Renal cortex interstitium (tissue), 11 donors: ENCODE measurements at regions not wholly inside any gene's neighbourhood (a gene's known extent, or its start where the extent isn't known, plus 50 kb on each side); places are given as distances from the start of the nearest gene placed in this dataset.

Source experiments
- DNase-seq, 11 donors: peaks; one replicate each; pipeline ENCODE4 v3.0.0-alpha.2; 2013; ENCODE audit warnings: low read depth in 9 of 11, low spot score in 4 of 11; ENCODE audit errors: extremely low read depth in 1 of 11

DNA sequence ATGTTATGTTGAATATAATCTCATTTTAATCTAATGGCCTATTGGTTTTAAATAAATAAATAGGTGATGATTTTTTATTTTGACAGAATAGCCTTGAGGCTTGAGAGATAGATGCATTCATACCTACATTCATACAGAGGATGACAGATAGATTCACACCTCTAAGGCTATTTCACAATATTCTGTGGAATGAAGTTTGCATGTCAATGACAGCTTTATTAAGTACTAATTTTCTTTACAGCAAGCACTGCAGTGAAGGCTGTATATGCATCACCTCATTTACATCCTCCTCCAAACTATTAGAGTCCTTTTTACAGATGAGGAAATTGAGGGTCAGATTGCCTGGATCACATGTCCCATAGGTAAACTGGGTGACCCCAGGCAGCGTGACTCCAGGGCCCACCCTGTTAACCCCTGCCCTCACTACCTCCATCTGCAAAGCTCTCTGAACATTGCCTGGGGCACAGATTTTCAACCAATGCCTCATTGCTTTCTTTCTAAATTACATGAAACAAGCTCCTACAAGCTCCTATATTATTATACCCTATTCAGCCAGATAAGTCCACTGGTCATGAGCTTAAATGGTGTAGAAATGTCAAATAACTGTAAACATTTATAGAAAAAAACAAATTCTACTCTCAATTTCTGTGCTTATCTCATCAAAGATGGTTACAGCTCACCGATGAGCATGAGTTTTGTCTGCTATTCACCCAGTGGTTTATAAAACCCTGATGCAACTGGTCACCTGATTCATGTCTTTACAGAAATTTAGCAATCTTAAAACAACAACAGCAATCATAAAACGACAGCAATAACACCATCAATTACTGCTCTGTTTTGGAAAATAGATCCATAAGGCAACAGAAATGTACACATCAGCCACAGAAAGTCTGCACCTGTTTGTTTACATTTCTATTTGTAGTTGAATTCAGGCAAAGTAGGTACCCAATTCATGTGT lies 338.0 kb downstream of the NSG2 start:
- DNase-seq: no peak

DNA sequence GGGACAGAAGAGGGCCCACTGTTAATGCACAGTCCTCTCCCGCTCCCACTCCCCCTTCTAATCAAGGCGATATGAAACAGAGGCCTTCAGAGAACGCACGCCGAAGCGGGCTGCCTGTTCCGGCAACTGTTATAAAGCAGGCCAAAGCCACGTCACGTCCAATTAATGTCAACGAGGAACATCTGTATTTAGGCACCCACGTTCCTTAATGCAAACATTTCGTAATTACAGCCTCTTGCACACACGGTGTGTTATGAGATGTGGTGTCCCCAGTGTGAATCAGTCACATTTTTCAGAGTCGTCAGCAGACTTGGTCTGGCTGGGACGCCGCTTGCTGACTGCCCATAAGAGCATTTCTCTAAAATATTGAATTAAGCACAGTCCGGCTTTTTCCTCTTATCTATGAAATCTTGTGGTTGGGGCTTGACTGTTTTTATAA lies 339.0 kb downstream of the NSG2 start:
- DNase-seq: peak in 8 of 11 donors; percentile 1 to 26 (median 9)

DNA sequence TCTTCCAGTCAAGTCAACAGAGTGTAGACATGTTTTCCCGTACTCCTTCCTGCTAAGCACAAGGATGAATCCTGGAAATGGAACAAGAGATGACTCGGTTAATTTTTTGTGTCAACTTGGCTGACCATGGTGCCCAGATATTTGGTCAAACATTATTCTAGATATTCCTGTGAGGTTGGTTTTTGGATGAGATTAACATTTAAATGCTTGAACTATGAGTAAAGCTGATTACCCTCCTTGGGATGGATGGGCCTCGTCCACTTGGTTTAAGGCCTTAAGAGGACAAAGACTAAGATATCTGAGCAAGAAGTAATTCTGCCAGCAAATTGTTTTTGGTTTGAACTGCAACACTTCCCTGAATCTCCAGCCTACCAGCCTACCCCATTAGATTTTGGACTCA lies 338.1 kb upstream of the MSX2 start:
- no peak for DNase-seq

DNA sequence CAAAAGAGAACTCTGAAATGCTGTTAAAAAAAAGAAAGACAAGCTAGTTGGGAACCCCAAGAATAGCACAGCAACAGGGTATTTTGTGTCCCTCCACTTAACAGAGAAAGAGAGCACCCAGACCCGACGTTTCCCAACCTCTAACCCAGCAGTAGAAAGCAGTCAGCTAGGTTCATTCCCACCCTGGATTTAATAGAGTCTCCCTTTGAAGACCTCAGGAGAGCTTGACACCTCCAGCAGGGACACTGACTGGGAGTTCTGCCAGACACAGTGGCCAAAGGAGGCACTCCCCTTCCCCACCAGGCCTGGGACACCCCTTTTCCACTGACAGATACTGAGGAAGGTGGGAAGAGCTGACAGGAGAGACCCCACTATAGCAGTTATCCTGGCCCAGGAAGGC lies 337.5 kb upstream of the MSX2 start:
- no peak for DNase-seq

DNA sequence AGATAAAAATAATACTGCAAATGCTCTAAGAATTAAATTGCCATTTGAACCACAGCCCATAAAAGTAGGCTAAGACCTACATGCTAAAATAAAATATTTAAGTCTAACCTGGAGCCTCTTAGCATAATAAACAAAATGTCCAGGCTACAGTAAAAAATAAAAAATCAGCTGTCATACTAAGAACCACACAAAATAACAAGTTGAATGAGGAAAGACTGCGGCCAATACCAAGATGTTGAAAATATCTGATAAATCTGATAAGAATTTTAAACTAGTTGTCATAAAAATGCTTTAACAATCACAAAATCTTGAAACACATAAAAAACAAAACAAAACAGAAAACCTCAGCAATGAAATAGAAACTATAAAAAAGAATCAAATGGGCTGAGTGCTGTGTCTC lies 336.9 kb upstream of the MSX2 start:
- DNase-seq: no peak

DNA sequence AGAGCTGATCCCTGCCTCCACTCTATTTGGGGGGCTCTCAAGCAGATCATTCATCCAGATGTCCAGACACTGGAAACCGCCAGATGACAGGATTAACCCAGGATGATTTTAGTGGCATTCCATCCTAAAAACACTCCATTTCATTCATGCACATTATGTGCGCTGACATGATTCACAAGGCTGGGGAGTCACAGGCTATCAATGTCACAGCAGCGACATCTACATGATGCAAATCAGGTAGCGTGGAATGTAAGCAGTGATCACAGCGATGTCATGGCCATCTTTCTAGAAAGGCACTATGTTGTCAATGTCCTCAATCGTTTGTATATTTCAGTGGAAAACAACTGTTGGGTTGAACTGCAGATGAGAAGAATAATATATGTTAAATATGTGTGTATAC lies 331.5 kb upstream of the MSX2 start:
- DNase-seq: no peak

DNA sequence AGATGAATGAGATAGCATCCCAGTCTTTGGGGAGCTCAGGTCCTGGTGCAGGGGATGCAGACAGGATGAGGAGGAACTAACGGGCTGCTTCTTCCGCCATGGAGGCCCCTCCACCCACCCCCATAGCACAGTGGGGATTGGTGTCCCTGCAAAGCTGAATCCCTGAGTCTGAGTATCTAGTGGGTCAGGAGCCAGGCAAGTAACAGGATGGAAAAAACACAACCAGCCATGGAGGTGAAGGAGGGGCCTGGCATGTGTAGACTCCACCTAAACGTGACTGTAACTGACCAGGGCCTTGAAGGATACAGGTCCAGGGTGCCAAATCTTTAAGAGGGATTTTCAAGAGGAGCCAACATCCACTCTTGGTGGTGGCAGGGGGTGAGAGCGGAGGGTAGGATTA lies 327.8 kb upstream of the MSX2 start:
- no peak for DNase-seq

DNA sequence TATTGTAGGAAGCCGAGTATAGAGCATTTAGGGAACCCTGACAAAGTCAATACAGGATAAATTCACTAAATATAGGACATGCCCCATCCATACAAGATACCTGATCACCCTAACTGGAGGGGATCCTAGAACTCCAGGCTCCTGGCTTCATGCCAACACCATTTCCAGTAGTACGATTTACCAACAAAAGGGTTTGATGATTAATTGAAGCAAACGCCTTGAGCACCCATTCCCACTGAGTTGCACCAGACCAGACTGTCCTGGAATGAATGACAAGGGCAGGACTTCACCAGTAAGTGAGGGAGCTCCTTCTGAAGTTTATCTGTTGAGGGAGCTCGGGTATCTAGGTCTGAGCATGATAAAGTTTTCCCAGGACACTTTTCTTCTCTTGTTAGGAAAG lies 327.2 kb upstream of the MSX2 start:
- no peak for DNase-seq

DNA sequence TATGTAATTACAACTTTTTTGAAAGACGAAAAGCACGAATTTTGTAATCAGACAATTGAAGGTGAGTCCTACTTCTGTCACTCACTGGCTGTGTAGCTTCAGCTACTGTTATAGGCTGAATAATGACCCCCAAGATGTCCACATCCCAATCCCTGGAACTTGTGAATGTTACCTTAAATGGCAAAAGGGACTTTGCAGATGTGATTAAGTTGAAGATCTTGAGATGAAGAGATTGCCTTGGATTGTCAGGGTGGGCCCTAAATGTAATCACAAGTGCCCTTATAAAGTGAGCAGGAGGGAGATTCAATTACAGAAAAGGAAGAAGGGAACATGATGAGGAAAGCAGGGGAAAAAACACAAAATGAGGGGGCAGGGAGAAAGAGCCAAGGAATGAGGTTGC lies 326.2 kb upstream of the MSX2 start:
- DNase-seq: no peak

DNA sequence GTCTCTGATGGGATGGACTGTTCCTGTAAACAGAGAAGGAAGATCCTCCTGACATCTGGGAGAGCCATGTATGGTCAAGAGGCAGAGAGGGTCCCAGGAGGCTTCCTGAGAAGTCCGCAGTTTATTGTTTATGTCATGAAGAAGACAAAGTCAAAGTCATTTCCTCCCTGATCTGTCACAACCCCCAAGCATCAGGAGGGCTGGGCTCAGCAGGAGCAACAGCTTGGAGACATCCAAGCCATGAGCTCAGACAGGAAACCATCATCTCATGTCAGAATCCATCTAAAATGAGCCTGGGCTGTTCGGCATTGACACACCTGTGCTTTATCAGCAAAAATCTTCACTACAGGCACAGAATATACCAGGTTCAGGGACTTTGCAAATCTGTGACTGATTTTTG lies 325.0 kb upstream of the MSX2 start:
- DNase-seq: no peak

DNA sequence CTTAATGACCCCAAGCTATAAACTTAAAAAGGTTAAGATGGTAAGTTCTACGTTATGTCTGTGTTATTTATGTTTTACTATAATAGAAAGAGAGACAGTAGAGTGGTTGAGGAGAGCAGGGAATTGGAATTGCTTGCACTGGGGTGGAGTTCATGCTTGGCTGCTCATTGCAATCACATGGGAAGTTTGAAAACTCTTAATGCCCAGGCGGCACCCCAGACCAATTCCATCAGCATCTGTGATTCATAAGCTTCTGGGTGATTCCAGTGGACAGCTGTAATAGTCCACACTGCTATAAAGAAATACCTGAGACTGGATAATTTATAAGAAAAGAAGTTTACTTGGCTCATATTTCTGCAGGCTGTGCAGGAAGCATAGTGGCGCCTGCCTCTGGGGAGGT lies 323.9 kb upstream of the MSX2 start:
- DNase-seq: no peak

DNA sequence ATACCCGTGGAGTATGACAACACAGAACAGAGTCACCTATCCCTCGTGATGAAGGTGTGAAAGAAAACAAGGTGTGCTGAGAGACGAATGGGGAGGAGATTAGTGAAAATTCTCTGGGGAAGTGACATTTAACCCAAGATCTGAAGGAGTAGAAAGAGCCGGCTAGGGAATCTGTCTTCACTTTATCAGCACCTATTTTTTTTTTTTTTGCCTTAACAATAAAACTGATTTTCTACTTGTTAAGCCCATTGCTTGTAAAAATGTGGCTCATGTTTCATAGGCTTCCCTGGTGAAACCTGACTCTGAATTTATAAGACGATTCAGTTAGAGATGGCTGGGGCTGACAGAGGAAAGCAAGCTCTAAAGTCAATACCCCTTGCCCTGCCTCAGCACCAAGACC lies 322.6 kb upstream of the MSX2 start:
- DNase-seq: no peak

DNA sequence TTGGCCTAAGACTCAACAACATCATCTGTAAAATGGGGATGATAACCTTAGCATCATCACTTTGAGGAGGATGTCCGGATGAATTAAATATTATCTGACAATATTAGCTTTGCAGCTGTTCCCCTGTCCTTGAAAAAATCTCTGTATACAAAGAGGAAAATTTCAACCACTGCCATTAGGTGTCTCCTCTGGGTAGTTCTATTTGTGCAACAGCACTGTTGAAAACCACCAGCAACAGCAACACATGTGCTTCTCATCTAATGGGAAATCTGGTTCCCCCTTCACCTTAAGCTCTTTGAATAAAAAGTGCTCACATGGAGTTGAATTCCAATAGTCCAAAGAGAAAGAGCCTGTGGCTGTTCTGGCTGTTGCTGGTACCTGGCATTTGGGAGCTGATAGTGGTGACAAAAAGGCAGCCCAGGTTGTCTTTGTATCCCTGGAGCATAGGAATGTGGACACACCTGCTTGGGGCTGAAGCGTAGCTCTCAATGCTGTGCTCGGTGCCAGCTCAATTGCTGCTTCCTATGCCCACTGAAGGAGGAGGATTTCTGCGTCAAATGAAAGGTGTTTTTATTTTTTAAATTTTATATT lies 322.1 kb upstream of the MSX2 start:
- no peak for DNase-seq

DNA sequence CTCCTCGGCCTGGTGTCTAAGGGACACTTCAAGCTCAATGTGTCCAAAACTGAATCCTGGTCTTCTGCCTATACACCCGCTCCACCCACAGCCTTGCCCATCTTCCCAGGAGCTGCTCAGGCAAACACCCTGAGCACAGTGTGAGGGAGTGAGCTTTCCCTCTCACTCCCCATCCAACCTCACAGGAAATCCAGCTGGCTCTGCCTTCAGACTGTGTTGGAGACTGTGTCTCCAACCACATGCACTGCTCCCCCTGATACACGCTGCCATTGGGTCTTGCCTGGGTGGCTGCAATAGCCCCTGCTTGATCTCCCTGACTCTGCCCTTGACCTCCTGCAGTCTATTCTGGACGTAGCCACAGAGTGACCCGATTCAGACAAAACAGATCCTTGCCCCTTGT lies 319.5 kb upstream of the MSX2 start:
- no peak for DNase-seq

DNA sequence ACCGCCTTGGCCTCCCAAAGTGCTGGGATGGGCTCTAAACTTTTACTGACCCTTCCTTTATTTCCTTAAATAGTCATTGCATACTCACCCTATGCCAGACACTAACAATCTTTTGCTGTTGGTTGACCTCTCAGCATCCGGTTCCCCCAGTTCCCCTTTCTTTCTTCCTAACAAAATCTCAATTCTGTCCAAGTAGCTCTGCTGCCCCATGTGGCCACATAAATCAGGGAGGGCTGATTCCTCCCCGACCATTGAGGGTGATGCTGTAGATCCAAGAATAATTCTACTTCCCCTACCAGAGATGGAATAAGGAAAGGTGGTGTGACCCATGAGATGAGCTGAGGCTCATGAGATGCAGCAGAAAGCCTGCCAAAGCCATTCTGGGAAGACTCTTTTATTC lies 315.3 kb upstream of the MSX2 start:
- DNase-seq: no peak

DNA sequence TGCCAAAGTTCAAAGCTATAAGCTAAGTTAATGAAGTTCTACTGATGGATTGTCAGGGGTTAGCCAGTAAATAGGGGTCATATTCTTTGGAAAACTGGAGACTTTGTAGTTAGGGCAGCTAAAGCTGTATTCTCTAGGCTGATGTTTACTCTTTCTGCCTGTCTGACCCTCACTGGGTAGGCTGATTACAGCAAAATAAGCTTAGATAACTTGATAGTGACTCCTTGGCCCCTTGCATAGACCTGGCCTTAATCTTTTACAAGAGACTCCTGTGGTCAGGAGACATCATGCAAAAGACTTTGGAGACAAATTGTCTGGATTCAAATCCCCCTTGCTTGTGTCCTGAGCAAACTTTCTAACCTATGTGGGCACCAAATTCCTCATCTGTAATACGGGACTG lies 314.4 kb upstream of the MSX2 start:
- DNase-seq: no peak

DNA sequence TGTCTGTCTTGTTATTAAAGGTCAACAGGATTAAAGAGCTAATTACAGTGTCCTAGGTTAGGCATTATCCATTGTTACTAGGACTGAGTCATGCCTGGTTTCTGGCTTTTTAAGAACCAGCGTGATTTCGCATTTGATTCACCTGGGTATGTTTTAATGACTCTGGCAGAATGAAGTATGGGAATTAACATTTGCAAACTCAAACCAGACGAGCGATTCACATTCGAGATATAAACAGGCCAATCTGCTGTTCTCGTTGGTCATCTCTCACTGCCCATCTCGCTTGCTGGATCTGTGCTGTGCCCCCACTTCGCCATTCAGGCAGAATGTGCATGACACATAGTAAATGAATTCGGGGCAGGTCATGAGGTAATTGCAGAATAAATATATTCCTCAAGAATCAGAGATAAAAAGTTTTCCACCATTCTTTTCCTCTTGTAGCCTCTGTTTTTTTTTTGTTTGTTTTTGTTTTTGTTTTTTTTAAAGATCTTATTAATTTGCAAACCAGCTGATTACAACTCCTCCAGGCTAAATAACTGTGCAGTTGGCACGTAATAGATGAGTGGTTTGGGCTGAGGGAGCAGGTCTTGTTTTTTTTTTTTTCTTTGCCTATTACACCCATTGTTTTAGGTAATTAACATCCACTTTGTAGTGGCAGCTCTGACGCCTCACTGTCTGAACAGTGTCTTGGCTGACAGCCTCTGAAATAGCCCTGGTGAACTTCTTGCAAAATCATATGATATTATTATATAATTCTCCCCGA lies 313.5 kb upstream of the MSX2 start:
- no peak for DNase-seq

DNA sequence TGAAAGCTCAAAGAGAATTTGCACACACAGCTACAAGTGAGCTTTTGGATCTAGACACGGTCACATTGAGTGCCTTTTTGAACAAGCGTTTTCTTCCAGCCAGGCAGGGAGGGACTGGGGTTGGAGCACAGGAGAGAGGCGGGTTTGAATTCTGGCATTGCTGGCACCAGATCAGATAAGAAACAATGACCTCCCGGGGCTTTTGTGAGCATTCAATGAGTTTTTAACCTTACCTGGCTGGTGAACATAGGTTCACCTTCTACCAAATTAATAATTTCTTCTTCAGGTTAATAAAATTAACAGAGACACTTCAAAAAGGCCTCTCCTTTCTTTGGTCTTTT lies 312.9 kb upstream of the MSX2 start:
- no peak for DNase-seq

DNA sequence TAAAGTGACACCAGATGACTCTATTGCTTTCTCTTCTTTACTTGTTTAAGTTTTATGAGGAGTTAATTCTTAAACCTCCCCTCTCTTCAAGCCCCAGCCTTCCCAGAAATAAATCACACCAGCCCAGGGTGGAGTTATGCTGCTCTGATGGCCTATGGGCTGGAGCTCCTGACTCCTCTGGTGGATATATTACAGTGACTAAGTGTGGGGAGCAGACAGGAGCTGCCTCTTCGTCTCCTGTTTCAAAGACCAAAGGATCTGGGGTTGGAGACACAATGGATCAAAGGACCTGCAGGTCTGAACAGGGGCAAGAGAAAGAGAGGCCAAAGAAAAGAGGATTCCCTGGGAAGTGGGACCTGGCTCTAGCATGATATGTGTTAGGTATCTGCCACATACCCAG lies 312.0 kb upstream of the MSX2 start:
- DNase-seq: peak in 5 of 11 donors; percentile 15 to 35 (median 27)

DNA sequence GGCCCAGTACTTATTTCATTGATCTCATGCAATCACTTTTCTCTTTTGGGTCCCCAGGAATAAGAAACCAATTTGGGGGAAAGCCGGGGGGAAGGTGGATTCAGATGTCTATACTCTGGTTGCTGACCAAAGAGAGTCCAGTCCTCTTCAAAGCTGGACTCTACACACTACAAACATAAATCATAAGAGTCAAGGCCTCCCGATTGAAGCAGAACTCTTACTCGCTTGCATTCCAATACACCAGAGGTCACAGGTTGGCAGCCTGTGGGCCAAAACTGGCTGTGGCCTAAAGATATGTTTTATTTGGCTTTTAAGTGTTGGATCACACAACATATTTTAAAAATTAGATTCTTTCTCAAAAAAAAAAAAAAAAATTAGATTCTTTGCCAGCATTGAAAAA lies 311.4 kb upstream of the MSX2 start:
- DNase-seq: no peak
